ENCODE measurements at regions not wholly inside any gene's neighbourhood (a gene's known extent, or its start where the extent isn't known, plus 50 kb on each side); places are given as distances from the start of the nearest gene placed in this dataset.

DNA sequence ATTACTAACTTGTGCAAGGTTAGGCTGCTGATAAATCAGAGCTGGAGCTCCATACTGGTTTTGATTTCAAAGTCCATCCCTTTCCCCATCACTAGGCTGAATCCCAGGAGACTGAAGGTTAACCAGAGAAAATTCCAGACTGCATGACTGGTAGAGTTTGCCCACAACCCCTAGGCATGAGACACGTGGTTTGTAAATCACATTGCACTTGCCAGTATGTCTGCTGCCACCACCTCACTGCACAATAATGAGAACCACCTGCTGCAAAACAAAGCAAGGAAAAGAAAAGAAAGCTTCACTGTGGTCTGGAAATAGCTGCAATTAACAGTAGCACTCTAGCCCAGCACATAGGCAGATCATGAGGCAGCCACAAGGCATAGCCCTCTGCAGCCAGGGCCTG, 67.6 kb upstream of the NTM start:
- ATAC-seq (ENCODE audit: insufficient read depth, low FRiP score) (no peak), DNase-seq (no peak)
- no peaks in the 10 kb centered on the region for H3K36me3 ChIP-seq (ENCODE audit: control insufficient read depth in 4 of 4, insufficient read depth in 4 of 4, low read length in 4 of 4)
- no peak overlapping the region for H3K9ac ChIP-seq (ENCODE audit: insufficient read depth in 1 of 2, low read length in 2 of 2)
- H3K9me3 ChIP-seq (ENCODE audit: control insufficient read depth in 4 of 4, insufficient read depth in 3 of 4, low read length in 3 of 4): no peaks in the 10 kb centered on the region
- no peaks in the 10 kb centered on the region for H3K4me1 ChIP-seq (ENCODE audit: control insufficient read depth in 5 of 5, insufficient read depth in 5 of 5, low read length in 5 of 5)
- no peak overlapping the region for H3K4me3 ChIP-seq
- TF ChIP-seq, protein P1, sequence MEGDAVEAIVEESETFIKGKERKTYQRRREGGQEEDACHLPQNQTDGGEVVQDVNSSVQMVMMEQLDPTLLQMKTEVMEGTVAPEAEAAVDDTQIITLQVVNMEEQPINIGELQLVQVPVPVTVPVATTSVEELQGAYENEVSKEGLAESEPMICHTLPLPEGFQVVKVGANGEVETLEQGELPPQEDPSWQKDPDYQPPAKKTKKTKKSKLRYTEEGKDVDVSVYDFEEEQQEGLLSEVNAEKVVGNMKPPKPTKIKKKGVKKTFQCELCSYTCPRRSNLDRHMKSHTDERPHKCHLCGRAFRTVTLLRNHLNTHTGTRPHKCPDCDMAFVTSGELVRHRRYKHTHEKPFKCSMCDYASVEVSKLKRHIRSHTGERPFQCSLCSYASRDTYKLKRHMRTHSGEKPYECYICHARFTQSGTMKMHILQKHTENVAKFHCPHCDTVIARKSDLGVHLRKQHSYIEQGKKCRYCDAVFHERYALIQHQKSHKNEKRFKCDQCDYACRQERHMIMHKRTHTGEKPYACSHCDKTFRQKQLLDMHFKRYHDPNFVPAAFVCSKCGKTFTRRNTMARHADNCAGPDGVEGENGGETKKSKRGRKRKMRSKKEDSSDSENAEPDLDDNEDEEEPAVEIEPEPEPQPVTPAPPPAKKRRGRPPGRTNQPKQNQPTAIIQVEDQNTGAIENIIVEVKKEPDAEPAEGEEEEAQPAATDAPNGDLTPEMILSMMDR (IDR thresholded peaks at IDR 0.05; ENCODE audit: control extremely low read depth, extremely low read depth): no peak
- 62 to 64% methylated on average over 1 of the region's 1 CpG for WGBS, 2 donors
- peaks cover 0 to 15% (median 3%) of the 10 kb centered on the region in 3 donors for H3K27me3 ChIP-seq (ENCODE audit: control insufficient read depth in 3 of 3, insufficient read depth in 3 of 3, low read length in 2 of 3)
- H3K27ac ChIP-seq (ENCODE audit: low read depth in 1 of 2, low read length in 1 of 2): no peak overlapping the region

DNA sequence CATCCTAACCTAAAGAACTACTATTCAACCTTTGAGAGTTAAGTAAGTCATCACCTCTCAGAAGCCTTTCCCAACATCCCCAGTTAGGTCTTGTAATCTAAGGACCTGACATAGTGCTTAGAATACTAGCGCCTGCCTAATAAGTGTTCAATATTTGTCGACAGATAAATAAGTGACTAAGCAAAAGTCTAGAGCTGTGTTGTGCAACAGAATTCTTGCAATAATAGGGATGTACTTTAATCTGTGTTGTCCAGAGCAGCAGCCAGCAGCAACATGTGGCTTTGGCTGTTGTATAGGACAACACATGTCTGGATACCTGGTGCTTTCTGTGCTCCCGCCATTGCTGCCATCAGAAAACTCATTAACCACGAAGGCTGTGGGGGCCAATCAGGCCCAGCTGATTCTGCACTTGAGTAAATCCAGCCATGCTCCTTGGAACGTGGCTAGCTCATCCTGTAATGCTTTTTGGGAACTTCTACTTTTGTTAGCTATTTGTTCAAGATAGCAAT, 66.8 kb upstream of the NTM start:
- no peak overlapping the region for H3K9ac ChIP-seq (ENCODE audit: insufficient read depth in 1 of 2, low read length in 2 of 2)
- ATAC-seq (ENCODE audit: insufficient read depth, low FRiP score) (no peak), DNase-seq (no peak)
- no peak overlapping the region for H3K4me3 ChIP-seq
- TF ChIP-seq, protein P1 (IDR thresholded peaks at IDR 0.05; ENCODE audit: control extremely low read depth, extremely low read depth): no peak
- no peaks in the 10 kb centered on the region for H3K9me3 ChIP-seq (ENCODE audit: control insufficient read depth in 4 of 4, insufficient read depth in 3 of 4, low read length in 3 of 4)
- no peak overlapping the region for H3K27ac ChIP-seq (ENCODE audit: low read depth in 1 of 2, low read length in 1 of 2)
- no peaks in the 10 kb centered on the region for H3K4me1 ChIP-seq (ENCODE audit: control insufficient read depth in 5 of 5, insufficient read depth in 5 of 5, low read length in 5 of 5)
- H3K27me3 ChIP-seq (ENCODE audit: control insufficient read depth in 3 of 3, insufficient read depth in 3 of 3, low read length in 2 of 3): peaks cover 0 to 15% (median 3%) of the 10 kb centered on the region in 3 donors
- 66 to 83% methylated on average over 5 of the region's 5 CpGs for WGBS, 2 donors
- no peaks in the 10 kb centered on the region for H3K36me3 ChIP-seq (ENCODE audit: control insufficient read depth in 4 of 4, insufficient read depth in 4 of 4, low read length in 4 of 4)

DNA sequence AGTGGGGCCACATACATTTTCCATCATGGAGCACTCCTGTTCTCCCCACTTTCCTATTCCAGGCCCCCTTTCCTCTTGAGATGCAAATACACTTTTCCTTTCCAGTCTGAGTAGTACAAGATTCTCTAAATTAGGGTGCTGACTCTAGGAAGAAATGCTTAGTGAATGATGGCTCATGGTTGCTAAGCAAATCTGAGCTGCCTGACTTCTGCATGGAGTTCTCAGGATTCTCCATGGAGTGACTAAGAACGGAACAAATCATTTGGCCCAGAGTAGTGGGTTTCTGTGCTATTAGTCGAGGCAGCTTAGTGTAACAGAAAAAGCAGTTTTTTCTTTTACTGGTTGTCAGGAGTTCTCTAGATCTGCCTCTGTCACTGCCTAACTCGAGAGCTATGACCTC, 65.4 kb upstream of the NTM start:
- Histone ChIP-seq H3K4me3 (no peak overlapping the region), H3K27ac (ENCODE audit: low read depth in 1 of 2, low read length in 1 of 2) (no peak overlapping the region), H3K4me1 (ENCODE audit: control insufficient read depth in 5 of 5, insufficient read depth in 5 of 5, low read length in 5 of 5) (no peaks in the 10 kb centered on the region), H3K9me3 (ENCODE audit: control insufficient read depth in 4 of 4, insufficient read depth in 3 of 4, low read length in 3 of 4) (no peaks in the 10 kb centered on the region), H3K27me3 (ENCODE audit: control insufficient read depth in 3 of 3, insufficient read depth in 3 of 3, low read length in 2 of 3) (peaks cover 0 to 9% (median 0%) of the 10 kb centered on the region in 3 donors), H3K36me3 (ENCODE audit: control insufficient read depth in 4 of 4, insufficient read depth in 4 of 4, low read length in 4 of 4) (no peaks in the 10 kb centered on the region), H3K9ac (ENCODE audit: insufficient read depth in 1 of 2, low read length in 2 of 2) (no peak overlapping the region)
- 78 to 83% methylated on average over 3 of the region's 3 CpGs for WGBS, 2 donors
- DNase-seq (no peak), ATAC-seq (ENCODE audit: insufficient read depth, low FRiP score) (no peak)
- TF ChIP-seq, protein P1 (IDR thresholded peaks at IDR 0.05; ENCODE audit: control extremely low read depth, extremely low read depth): no peak

DNA sequence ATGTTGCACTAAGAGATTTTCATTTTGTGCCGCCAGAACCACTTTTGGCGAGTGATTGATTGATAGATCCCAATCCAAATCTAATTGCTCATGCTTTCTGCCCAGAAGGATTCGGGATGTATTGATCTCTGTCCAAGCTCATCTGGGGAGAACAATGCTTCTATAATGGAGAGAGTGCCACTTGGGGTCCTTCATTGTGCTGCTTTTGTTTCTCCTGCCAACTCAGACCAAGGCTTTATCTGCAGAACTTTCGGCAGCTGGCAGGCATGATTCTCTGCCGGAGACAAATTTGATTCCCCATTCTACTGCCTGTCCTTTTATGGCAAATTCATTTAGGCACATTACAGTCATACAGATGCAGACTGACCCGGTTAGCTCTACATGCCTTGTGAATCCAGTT, 62.9 kb upstream of the NTM start:
- Histone ChIP-seq H3K9ac (ENCODE audit: insufficient read depth in 1 of 2, low read length in 2 of 2) (no peak overlapping the region), H3K4me3 (no peak overlapping the region), H3K9me3 (ENCODE audit: control insufficient read depth in 4 of 4, insufficient read depth in 3 of 4, low read length in 3 of 4) (no peaks in the 10 kb centered on the region), H3K27ac (ENCODE audit: low read depth in 1 of 2, low read length in 1 of 2) (no peak overlapping the region), H3K27me3 (ENCODE audit: control insufficient read depth in 3 of 3, insufficient read depth in 3 of 3, low read length in 2 of 3) (peaks cover 0 to 5% (median 0%) of the 10 kb centered on the region in 3 donors), H3K36me3 (ENCODE audit: control insufficient read depth in 4 of 4, insufficient read depth in 4 of 4, low read length in 4 of 4) (no peaks in the 10 kb centered on the region), H3K4me1 (ENCODE audit: control insufficient read depth in 5 of 5, insufficient read depth in 5 of 5, low read length in 5 of 5) (no peaks in the 10 kb centered on the region)
- TF ChIP-seq, protein P1 (IDR thresholded peaks at IDR 0.05; ENCODE audit: control extremely low read depth, extremely low read depth): no peak
- 91 to 92% methylated on average over 6 of the region's 6 CpGs for WGBS, 2 donors
- DNase-seq (no peak), ATAC-seq (ENCODE audit: insufficient read depth, low FRiP score) (no peak)
